ENCODE measurements at regions not wholly inside any gene's neighbourhood (a gene's known extent, or its start where the extent isn't known, plus 50 kb on each side); places are given as distances from the start of the nearest gene placed in this dataset.

GRCh38 chr7:85074-85882 lies 107.1 kb upstream of the FAM20C start:
- no peak overlapping the region for H3K4me3 ChIP-seq (ENCODE audit: low read depth, low read length)
- H3K36me3 Mint-ChIP-seq = no peaks in the 10 kb centered on the region
- no peak overlapping the region for H3K4me3 Mint-ChIP-seq
- H3K27me3 Mint-ChIP-seq = peaks cover 4% of the 10 kb centered on the region
- no peaks in the 10 kb centered on the region for H3K9me3 Mint-ChIP-seq
- ATAC-seq (ENCODE audit: low read depth in 2 of 2) (no peak), DNase-seq (no peak)
- H3K27ac ChIP-seq (ENCODE audit: insufficient read depth, low read length, poor library complexity, severe bottlenecking) = no peak overlapping the region
- H3K27me3 ChIP-seq (ENCODE audit: control insufficient read depth, insufficient read depth, low read length) = no peaks in the 10 kb centered on the region
- H3K27ac Mint-ChIP-seq = no peak overlapping the region
- peaks cover 0 to 3% (median 0%) of the 10 kb centered on the region in 4 donors for H3K4me1 Mint-ChIP-seq
- H3K4me1 ChIP-seq (ENCODE audit: control insufficient read depth, insufficient read depth, low read length, poor library complexity, severe bottlenecking) = no peaks in the 10 kb centered on the region
- H3K36me3 ChIP-seq (ENCODE audit: control insufficient read depth, insufficient read depth, low read length) = no peaks in the 10 kb centered on the region
- no peaks in the 10 kb centered on the region for H3K9me3 ChIP-seq (ENCODE audit: control insufficient read depth in 2 of 2, low read length in 2 of 2)

GRCh38 chr7:85883-86515 lies 106.4 kb upstream of the FAM20C start:
- Histone ChIP-seq H3K27ac (ENCODE audit: insufficient read depth, low read length, poor library complexity, severe bottlenecking) (no peak overlapping the region), H3K9me3 (ENCODE audit: control insufficient read depth in 2 of 2, low read length in 2 of 2) (no peaks in the 10 kb centered on the region), H3K4me3 (ENCODE audit: low read depth, low read length) (no peak overlapping the region), H3K27me3 (ENCODE audit: control insufficient read depth, insufficient read depth, low read length) (no peaks in the 10 kb centered on the region), H3K36me3 (ENCODE audit: control insufficient read depth, insufficient read depth, low read length) (no peaks in the 10 kb centered on the region), H3K4me1 (ENCODE audit: control insufficient read depth, insufficient read depth, low read length, poor library complexity, severe bottlenecking) (no peaks in the 10 kb centered on the region)
- Mint-ChIP-seq H3K4me1 (peaks cover 0 to 5% (median 2%) of the 10 kb centered on the region in 4 donors), H3K27ac (no peak overlapping the region), H3K36me3 (no peaks in the 10 kb centered on the region), H3K4me3 (no peak overlapping the region), H3K27me3 (peaks cover 4% of the 10 kb centered on the region), H3K9me3 (no peaks in the 10 kb centered on the region)
- ATAC-seq (ENCODE audit: low read depth in 2 of 2) (no peak), DNase-seq (no peak)

GRCh38 chr7:86629-87028 lies 105.7 kb upstream of the FAM20C start:
- no peaks in the 10 kb centered on the region for H3K27me3 ChIP-seq (ENCODE audit: control insufficient read depth, insufficient read depth, low read length)
- H3K9me3 ChIP-seq (ENCODE audit: control insufficient read depth in 2 of 2, low read length in 2 of 2) = no peaks in the 10 kb centered on the region
- DNase-seq = no peak
- no peaks in the 10 kb centered on the region for H3K4me1 ChIP-seq (ENCODE audit: control insufficient read depth, insufficient read depth, low read length, poor library complexity, severe bottlenecking)
- Mint-ChIP-seq H3K27ac (no peak overlapping the region), H3K36me3 (no peaks in the 10 kb centered on the region), H3K27me3 (no peaks in the 10 kb centered on the region), H3K4me3 (no peak overlapping the region), H3K9me3 (no peaks in the 10 kb centered on the region), H3K4me1 (peaks cover 0 to 5% (median 2%) of the 10 kb centered on the region in 4 donors)
- no peak for ATAC-seq (ENCODE audit: low read depth in 2 of 2)
- no peak overlapping the region for H3K27ac ChIP-seq (ENCODE audit: insufficient read depth, low read length, poor library complexity, severe bottlenecking)
- no peaks in the 10 kb centered on the region for H3K36me3 ChIP-seq (ENCODE audit: control insufficient read depth, insufficient read depth, low read length)
- no peak overlapping the region for H3K4me3 ChIP-seq (ENCODE audit: low read depth, low read length)

- Mint-ChIP-seq H3K27me3 (no peaks in the 10 kb centered on the region), H3K4me1 (peaks cover 0 to 5% (median 2%) of the 10 kb centered on the region in 4 donors), H3K36me3 (no peaks in the 10 kb centered on the region), H3K27ac (no peak overlapping the region), H3K4me3 (no peak overlapping the region), H3K9me3 (no peaks in the 10 kb centered on the region)
- DNase-seq = no peak
- Histone ChIP-seq H3K27me3 (ENCODE audit: control insufficient read depth, insufficient read depth, low read length) (no peaks in the 10 kb centered on the region), H3K27ac (ENCODE audit: insufficient read depth, low read length, poor library complexity, severe bottlenecking) (no peak overlapping the region), H3K4me1 (ENCODE audit: control insufficient read depth, insufficient read depth, low read length, poor library complexity, severe bottlenecking) (no peaks in the 10 kb centered on the region), H3K9me3 (ENCODE audit: control insufficient read depth in 2 of 2, low read length in 2 of 2) (no peaks in the 10 kb centered on the region), H3K4me3 (ENCODE audit: low read depth, low read length) (no peak overlapping the region), H3K36me3 (ENCODE audit: control insufficient read depth, insufficient read depth, low read length) (no peaks in the 10 kb centered on the region)
- no peak for ATAC-seq (ENCODE audit: low read depth in 2 of 2)
Measured at GRCh38 chr7:87047-87446, 105.3 kb upstream of the FAM20C start.

- H3K36me3 Mint-ChIP-seq = no peaks in the 10 kb centered on the region
- no peaks in the 10 kb centered on the region for H3K27me3 ChIP-seq (ENCODE audit: control insufficient read depth, insufficient read depth, low read length)
- H3K9me3 Mint-ChIP-seq = no peaks in the 10 kb centered on the region
- no peaks in the 10 kb centered on the region for H3K27me3 Mint-ChIP-seq
- DNase-seq = no peak
- H3K27ac Mint-ChIP-seq = no peak overlapping the region
- H3K4me3 ChIP-seq (ENCODE audit: low read depth, low read length) = no peak overlapping the region
- H3K4me1 Mint-ChIP-seq = peaks cover 0 to 5% (median 2%) of the 10 kb centered on the region in 4 donors
- H3K27ac ChIP-seq (ENCODE audit: insufficient read depth, low read length, poor library complexity, severe bottlenecking) = no peak overlapping the region
- no peak overlapping the region for H3K4me3 Mint-ChIP-seq
- ATAC-seq (ENCODE audit: low read depth in 2 of 2) = no peak
- no peaks in the 10 kb centered on the region for H3K36me3 ChIP-seq (ENCODE audit: control insufficient read depth, insufficient read depth, low read length)
- no peaks in the 10 kb centered on the region for H3K9me3 ChIP-seq (ENCODE audit: control insufficient read depth in 2 of 2, low read length in 2 of 2)
- H3K4me1 ChIP-seq (ENCODE audit: control insufficient read depth, insufficient read depth, low read length, poor library complexity, severe bottlenecking) = no peaks in the 10 kb centered on the region
Measured at GRCh38 chr7:87671-88070, 104.7 kb upstream of the FAM20C start.

GRCh38 chr7:88095-88926 lies 104.1 kb upstream of the FAM20C start:
- no peaks in the 10 kb centered on the region for H3K9me3 Mint-ChIP-seq
- no peaks in the 10 kb centered on the region for H3K36me3 ChIP-seq (ENCODE audit: control insufficient read depth, insufficient read depth, low read length)
- DNase-seq (no peak), ATAC-seq (ENCODE audit: low read depth in 2 of 2) (no peak)
- no peaks in the 10 kb centered on the region for H3K27me3 ChIP-seq (ENCODE audit: control insufficient read depth, insufficient read depth, low read length)
- H3K9me3 ChIP-seq (ENCODE audit: control insufficient read depth in 2 of 2, low read length in 2 of 2) = no peaks in the 10 kb centered on the region
- no peak overlapping the region for H3K27ac ChIP-seq (ENCODE audit: insufficient read depth, low read length, poor library complexity, severe bottlenecking)
- no peaks in the 10 kb centered on the region for H3K36me3 Mint-ChIP-seq
- H3K27me3 Mint-ChIP-seq = no peaks in the 10 kb centered on the region
- no peak overlapping the region for H3K4me3 Mint-ChIP-seq
- H3K4me1 Mint-ChIP-seq = peaks cover 0 to 5% (median 2%) of the 10 kb centered on the region in 4 donors
- no peak overlapping the region for H3K27ac Mint-ChIP-seq
- no peak overlapping the region for H3K4me3 ChIP-seq (ENCODE audit: low read depth, low read length)
- no peaks in the 10 kb centered on the region for H3K4me1 ChIP-seq (ENCODE audit: control insufficient read depth, insufficient read depth, low read length, poor library complexity, severe bottlenecking)

- H3K4me1 ChIP-seq (ENCODE audit: control insufficient read depth, insufficient read depth, low read length, poor library complexity, severe bottlenecking) = no peaks in the 10 kb centered on the region
- Mint-ChIP-seq H3K9me3 (no peaks in the 10 kb centered on the region), H3K27me3 (no peaks in the 10 kb centered on the region), H3K27ac (no peak overlapping the region), H3K36me3 (no peaks in the 10 kb centered on the region), H3K4me1 (peaks cover 0 to 5% (median 2%) of the 10 kb centered on the region in 4 donors), H3K4me3 (no peak overlapping the region)
- H3K27me3 ChIP-seq (ENCODE audit: control insufficient read depth, insufficient read depth, low read length) = no peaks in the 10 kb centered on the region
- no peaks in the 10 kb centered on the region for H3K9me3 ChIP-seq (ENCODE audit: control insufficient read depth in 2 of 2, low read length in 2 of 2)
- H3K27ac ChIP-seq (ENCODE audit: insufficient read depth, low read length, poor library complexity, severe bottlenecking) = no peak overlapping the region
- DNase-seq (no peak), ATAC-seq (ENCODE audit: low read depth in 2 of 2) (no peak)
- no peaks in the 10 kb centered on the region for H3K36me3 ChIP-seq (ENCODE audit: control insufficient read depth, insufficient read depth, low read length)
- no peak overlapping the region for H3K4me3 ChIP-seq (ENCODE audit: low read depth, low read length)
Measured at GRCh38 chr7:88927-89231, 103.5 kb upstream of the FAM20C start.

All from CD4-positive, CD25-positive, alpha-beta regulatory T cell (primary cell).